Activated CD8-positive, alpha-beta memory T cell treated with anti-CD3 and anti-CD28 coated beads, Interleukin-2, amount 50 U/mL, for 4 hours (primary cell): ENCODE measurements at regions not wholly inside any gene's neighbourhood (a gene's known extent, or its start where the extent isn't known, plus 50 kb on each side); places are given as distances from the start of the nearest gene placed in this dataset.
"Not testable (repeated sequence)": the region's sequence is repeated elsewhere in the genome, so short reads cannot be mapped to it uniquely, and the experiment has no call there.

ENCODE experiments used
- DNase-seq: peaks from one replicate; pipeline ENCODE4 v3.0.0-alpha.2; 2020

DNA sequence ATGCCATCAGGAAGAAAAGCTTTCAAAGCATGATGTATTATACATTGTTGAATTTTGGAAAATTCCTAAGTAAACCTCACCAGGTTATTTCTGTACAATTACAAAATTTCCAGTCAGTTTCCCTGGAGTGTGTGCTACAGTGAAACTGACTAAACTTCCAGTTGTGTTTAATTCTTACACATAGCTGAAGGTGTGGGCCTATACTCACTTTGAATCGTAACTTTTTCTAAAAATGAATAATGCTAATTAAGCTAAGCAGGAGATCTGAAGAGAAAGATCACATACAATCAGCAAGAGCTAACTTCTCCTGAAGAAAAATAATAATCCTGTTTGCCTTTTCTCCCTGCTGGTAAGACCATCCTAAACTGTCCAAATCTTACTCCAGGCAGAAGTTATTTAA is 537.2 kb upstream of the PBX1 start:
- no peak for DNase-seq

- no peak for DNase-seq
Measured at GRCh38 chr1:164033782-164034181, 525.2 kb upstream of the PBX1 start.

- DNase-seq = no peak
Measured at GRCh38 chr1:164040754-164041153, 518.2 kb upstream of the PBX1 start.

DNA sequence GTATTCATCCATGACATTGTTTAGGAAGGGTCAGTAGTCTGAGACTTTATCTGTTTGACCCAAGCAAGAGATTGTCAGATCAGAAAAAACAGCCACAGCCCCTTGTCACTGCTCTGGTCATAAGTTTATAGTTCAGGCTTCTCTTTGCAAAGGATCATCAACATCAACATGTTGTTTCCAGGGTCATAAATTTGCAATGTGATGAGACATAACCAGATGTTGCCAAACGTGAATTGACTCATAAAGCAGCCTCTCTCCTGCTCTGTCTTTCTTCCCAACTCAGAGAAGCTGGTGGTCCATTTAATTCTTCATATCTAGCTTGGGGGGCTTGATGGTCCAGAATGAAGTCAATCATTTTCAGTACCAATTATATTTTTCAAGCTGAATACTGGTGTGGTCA is 507.2 kb upstream of the PBX1 start:
- no peak for DNase-seq

DNA sequence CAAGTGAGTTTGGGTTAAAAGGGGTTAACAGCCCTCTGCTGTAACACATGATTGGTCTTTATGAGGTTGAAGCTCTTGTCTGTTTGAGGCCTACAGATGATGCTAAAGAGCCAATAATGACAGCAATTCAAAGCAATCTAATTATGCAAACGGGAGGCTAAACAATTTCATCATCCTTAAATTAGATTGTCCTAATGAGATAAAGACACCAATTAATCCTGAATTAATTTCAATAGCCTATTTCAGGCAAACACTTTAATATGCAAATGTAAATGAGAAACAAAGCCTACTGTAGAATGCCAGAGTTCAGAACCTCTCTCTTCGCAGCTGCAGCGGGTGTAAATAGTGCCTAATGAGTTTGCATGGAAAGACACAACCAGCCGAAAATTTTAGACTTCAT is 504.7 kb upstream of the PBX1 start:
- DNase-seq = no peak

DNA sequence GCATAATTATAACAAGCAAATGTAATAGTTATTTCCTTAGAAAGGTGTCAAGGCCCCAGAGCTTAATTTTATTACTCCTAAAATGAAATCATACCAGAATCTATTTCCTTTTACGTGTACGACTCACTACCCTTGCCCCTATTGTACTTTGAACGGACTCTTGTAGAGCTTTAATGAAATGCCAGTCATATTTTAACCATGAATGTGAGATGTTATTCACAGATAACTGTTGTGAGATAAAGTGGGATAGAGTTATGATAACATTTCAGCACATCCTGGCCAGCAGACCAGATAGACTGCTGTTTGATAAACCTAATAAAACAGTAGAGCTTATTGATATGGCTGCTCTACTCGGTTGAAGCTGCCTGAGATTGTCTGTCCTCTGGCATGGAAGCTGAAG is 500.8 kb upstream of the PBX1 start:
- DNase-seq = no peak

DNA sequence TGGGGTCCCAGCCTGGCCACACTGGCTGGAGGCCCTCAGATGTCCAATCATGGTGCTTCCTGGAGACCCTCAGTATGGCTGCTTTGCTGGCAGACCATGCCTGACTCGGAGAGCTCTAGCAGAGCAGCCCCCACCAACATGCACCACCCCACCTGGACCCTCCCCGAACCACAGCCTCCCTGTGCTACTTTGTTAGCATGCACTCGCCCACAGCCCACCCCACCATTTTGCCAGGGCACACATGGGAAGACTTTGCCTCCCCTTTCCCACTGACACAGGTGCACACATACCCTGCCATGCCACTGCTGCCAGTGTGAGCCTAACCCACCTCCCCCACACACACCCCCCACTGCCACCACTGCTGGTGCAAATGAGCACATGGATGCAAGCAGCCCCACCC is 497.5 kb upstream of the PBX1 start:
- DNase-seq = no peak

GRCh38 chr1:164064501-164064900 is 494.5 kb upstream of the PBX1 start:
- DNase-seq = no peak

DNA sequence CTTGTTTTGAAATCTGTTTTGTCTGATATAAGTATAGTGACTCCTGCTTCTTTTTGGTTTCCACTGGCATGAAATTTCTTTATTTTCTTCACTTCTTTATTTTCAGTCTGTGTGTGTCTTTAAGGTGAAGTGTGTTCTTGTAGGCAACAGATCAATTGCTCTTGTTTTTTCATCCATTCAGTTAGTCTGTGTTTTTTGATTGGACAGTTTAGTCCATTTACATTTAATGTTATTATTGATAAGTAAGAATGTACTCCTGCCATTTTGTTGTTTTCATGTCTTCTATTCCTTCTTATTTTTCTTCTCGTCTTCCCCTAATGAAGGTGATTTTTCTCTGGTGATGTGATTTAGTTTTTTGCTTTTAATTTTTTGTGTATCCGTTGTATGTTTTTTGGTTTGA is 487.7 kb upstream of the PBX1 start:
- no peak for DNase-seq

GRCh38 chr1:164086832-164087231 is 472.2 kb upstream of the PBX1 start:
- no peak for DNase-seq

DNA sequence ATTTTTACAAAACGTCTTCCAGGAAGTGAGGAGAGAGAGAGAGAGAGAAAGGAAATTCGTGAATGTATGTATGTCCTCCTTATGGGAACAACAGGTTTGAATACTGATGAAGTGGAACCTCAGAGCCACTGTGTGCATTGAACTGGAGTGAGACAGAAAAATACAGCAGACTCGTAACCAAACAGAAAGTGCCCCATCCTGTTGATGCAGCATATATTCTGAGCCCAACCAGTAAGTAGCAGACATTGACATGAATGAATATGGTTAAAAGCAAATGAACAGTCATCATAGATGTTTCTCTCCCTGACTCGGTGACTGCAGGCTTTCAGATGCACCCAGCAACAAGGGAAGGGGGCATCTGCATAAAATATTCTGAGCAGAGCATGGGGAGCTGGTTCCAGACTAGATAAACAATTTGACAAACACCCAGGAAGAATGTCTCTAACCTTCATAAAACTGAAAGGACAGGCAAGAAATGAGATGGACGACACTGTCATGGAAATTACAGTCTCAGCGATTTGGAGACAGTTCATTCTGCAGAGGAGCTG is 471.0 kb upstream of the PBX1 start:
- no peak for DNase-seq

DNA sequence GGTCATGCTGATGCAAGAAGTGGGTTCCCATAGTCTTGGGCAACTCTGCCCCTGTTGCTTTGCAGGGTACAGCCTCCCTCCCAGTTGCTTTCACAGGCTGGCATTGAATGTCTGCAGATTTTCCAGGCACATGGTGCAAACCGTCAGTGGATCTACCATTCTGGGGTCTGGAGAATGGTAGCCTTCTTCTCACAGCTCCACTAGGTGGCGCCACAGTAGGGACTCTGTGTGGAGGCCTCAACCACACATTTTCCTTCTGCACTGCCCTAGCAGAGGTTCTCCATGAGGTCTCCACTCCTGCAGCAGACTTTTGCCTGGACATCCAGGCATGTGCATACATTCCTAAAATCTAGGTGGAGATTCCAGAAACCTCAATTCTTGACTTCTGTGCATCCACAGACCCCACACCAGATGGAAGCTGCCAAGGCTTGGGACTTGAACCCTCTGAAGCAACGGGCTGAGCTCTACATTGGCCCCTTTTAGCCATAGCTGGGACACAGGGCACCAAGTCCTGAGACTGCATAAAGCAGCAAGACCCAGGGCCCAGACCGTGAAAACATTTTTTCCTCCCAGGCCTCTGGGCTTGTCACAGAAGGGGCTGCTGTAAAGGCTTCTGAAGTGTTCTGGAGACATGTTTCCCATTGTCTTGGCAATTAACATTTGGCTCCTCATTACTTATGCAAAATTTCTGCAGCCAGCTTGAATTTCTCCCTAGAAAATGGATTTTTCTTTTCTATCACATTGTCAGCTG is 466.2 kb upstream of the PBX1 start:
- no peak for DNase-seq

- DNase-seq = no peak
Measured at GRCh38 chr1:164093543-164093942, 465.4 kb upstream of the PBX1 start.

DNA sequence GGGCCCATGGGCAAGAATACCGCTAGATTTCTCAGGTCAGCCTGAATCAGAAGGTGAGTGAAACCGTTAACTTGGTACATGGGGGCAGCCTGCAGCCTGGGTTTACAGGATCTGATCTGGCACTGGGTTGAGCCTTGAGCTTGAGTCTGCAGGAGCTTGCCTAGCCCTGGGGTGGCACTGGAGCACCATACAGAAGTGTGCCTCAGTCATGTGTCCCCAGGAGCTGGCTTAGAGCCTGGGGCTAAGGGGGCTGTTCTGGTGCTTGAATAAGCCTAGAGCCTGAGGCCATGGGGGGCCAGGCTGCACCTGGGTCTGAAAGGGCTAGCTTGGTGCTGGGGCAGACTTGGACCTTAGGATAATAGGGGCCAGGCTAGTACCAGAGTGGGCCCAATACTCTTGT is 457.2 kb upstream of the PBX1 start:
- DNase-seq = no peak

GRCh38 chr1:164131949-164132348 is 427.0 kb upstream of the PBX1 start:
- no peak for DNase-seq

DNA sequence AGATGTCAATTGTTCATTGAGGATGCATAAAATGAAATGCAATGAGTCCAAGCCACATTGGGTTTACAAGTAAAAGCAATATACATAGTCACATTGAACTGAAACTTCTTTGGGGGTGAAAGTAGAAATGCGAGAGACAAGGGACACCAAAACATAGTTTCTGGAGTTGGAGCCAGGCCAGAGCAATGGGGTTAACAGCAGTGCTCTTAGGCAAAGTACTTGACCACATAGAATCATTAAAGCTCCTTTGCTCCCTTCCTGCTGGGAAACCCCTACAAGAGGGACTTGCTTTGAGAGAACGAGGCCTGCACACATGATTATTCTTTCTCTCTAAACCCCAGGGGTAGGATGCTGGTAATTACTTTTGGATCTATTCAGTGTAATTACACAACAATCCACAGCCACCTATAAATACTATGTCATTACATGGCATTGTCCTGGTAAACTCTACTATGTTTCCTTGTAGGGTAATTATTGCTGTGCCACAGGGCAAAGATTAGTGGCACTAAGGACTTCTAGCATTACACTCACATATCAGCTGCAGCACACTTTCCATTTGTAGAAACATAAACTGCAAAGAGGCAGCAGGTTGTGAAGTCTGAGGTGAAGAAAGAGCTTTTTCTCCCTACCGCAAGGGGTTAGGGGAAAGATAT is 421.6 kb upstream of the PBX1 start:
- no peak for DNase-seq

GRCh38 chr1:164141797-164142196 is 417.2 kb upstream of the PBX1 start:
- DNase-seq = no peak

DNA sequence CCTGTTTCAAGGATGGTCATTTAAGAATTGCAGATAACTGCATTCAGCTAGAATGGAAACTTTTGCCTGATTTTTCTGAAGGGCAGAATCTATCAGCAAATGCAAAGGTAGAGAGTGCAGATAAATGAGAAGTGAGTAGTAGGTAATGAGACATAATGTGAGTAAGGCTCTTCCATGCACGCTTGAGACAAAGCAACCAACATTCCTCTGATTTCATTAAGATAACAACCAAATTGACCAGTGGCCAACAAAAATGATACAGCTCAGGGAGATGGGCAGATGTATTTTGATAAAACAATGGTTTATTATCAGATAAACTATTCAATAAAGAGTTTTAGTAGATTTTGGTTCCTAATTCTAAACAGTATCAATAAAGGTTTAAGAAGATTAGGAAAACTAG is 404.4 kb upstream of the PBX1 start:
- no peak for DNase-seq

DNA sequence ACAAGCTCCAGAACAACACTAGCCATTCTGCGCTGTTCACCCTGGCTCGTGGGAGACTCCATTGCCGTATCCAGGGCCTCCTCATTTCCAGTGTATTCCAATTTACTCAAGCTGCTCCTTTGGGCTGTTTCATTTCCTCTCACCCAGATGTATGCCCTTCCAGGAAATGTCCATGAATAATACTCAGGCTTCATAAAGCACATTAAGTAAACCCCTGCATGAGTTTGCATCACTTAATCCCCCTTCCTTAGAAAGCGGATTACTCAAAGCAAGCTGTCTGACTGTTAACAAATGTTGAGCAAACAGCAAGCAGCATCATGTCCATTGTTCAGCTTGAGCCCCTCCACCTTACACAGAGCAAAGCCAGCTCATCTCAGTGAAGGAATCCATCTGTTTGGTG is 403.6 kb upstream of the PBX1 start:
- no peak for DNase-seq

DNA sequence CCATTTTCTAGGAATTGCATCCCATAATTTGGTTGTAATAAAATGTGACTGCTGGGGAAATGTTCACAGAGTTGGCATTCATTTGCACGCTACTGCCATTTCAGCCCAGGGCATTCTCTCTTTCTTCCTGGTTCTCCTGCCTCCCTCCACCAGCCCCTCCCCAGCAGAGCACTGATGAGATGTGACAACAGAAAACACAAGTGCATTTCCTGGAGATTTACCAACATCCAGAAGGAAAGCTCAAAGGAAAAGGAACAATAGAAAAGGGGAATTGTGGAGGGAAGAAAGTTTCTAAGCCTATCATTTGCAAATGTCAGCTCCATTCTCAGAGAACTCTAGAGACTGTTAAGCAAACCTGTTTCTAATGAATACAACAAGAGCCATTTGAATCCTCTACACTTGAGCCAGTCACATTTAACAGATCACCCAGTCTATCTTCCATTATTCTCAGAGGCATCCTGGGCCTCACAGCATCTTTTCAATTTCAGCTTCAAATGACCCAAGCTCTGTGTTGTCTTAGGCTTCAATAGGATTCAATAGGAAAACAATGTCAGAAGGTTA is 395.6 kb upstream of the PBX1 start:
- no peak for DNase-seq

DNA sequence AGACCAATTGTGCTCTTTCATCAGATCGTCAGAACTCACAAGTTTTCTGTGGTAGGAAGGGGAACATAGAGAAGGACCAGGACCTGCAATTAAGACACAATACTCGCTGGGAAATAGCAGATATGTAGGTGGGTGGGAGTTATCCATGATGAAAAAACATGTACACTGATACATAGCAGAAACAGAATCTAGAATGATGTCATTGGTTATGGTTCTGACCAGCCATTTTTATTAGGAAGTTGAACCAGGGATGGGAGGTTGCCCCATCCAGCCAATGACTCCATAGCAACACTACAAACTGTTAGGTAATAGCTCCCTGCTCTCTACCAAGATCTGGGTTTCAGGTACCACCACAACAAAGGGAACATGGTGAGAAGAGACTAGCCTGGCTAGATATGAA is 393.5 kb upstream of the PBX1 start:
- DNase-seq = no peak

- not testable (repeated sequence) for DNase-seq
Measured at GRCh38 chr1:164166454-164166853, 392.5 kb upstream of the PBX1 start.

- no peak for DNase-seq
Measured at GRCh38 chr1:164177118-164177517, 381.9 kb upstream of the PBX1 start.

DNA sequence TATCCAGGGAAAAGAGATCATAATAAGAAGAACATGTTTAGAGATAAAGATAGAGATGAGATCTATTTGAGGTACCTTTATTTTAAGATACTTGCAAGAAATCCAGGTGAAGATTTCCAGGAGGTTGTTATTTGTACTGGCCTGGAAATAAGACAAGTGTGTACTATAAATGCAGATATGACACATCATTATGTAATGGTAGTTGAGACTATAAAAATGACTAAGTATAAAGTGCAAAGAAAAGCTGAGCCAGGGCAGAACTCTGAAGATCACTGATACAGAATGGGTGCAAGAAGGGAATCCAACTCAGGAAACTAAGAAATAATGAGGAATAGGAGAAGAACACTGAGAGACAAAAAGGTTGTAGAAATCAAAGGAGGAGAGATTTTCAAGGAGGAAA is 378.2 kb upstream of the PBX1 start:
- no peak for DNase-seq
